ENCODE measurements at regions not wholly inside any gene's neighbourhood (a gene's known extent, or its start where the extent isn't known, plus 50 kb on each side); places are given as distances from the start of the nearest gene placed in this dataset.

DNA sequence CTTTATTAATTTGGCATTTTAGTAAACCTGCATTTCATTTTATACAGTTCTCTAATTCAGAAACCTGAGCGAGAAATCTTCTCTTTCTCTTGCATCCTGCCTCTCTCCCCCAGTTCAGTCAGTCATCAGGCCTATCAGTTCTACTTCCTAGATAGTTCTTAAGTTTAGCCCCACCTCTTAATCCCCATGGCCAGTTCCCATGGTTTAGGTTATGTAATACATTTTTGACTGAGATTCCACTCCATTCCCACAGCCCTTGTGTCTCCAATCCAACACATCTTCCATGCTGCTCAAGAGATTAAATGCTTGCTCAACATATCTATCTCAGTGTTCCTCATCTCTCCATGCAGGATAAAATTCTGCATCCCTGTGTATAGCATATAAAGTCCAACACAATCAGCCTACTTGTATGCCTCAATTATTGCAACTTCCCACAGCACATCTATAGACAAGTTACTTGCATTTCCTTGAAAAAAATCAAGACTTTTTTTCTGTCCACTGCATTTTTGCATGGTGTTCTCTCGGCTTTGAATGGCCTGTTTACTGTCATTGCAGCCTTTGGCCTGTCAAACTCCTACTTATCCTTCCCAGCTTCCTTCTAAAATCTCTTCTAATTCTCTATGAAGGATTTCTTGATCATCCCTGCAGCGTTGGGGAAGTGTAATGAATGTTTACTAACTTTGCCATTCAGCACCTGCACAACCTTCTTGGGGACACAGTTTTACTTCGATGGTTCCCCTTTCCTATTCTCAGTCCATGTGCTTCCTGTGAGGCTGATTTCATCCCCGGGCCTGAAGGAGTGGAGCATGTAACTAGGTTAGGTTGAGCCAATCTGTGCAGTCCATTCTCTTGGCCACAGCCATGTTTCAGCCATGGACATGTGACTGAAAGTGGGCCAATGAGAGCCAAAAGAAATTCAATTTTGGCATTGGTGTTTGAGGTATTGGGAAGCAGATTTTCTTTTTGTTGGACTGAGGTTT is 80.8 kb downstream of the DACT1 start:
- Histone ChIP-seq H3K4ac (replicated peaks; ENCODE audit: insufficient read length, low read depth, low read length) (peak overlapping the region; percentile 65), H3K36me3 (ENCODE audit: control insufficient read depth in 2 of 4, insufficient read depth in 4 of 4, low read length in 3 of 4) (no peaks in the 10 kb centered on the region), H2BK15ac (ENCODE audit: low read length) (no peak overlapping the region), H4K5ac (ENCODE audit: insufficient read length, low read depth, low read length) (no peak overlapping the region), H3K4me2 (ENCODE audit: insufficient read depth in 1 of 2, low read depth in 2 of 2, low read length in 2 of 2) (no peak overlapping the region), H3K18ac (ENCODE audit: extremely low read depth, low read length) (no peak overlapping the region), H2BK20ac (ENCODE audit: low read length) (no peak overlapping the region), H3K23me2 (ENCODE audit: low read depth, low read length) (no peaks in the 10 kb centered on the region), H3K14ac (ENCODE audit: insufficient read length) (no peak overlapping the region), H3K27me3 (replicated peaks in 1 of 4; ENCODE audit: control insufficient read depth in 3 of 4, extremely low read depth in 1 of 4, insufficient read depth in 3 of 4, low read length in 3 of 4) (no peaks in the 10 kb centered on the region), H3K79me1 (ENCODE audit: low read depth, low read length) (no peaks in the 10 kb centered on the region), H3K23ac (ENCODE audit: insufficient read length) (no peak overlapping the region), H3K9me3 (ENCODE audit: insufficient read depth in 2 of 2, low read depth in 1 of 2, low read length in 1 of 2) (no peaks in the 10 kb centered on the region), H2BK5ac (ENCODE audit: low read depth, low read length) (no peak overlapping the region), H3K56ac (replicated peaks; ENCODE audit: insufficient read length, low read depth, low read length) (no peak overlapping the region), H3K79me2 (ENCODE audit: control insufficient read depth in 1 of 2, insufficient read depth in 2 of 2, low read length in 2 of 2) (no peaks in the 10 kb centered on the region), H2AK5ac (ENCODE audit: low read depth, low read length) (no peak overlapping the region), H2AFZ (ENCODE audit: low read length) (no peak overlapping the region), H3K4me1 (replicated peaks in 1 of 4; ENCODE audit: control insufficient read depth in 3 of 4, insufficient read depth in 4 of 4, low read length in 3 of 4) (no peaks in the 10 kb centered on the region), H4K20me1 (replicated peaks in 1 of 2; ENCODE audit: control insufficient read depth in 1 of 2, insufficient read depth in 2 of 2, low read length in 2 of 2) (no peaks in the 10 kb centered on the region), H2BK12ac (ENCODE audit: low read depth, low read length) (no peak overlapping the region), H2BK120ac (replicated peaks; ENCODE audit: low read depth, low read length) (no peak overlapping the region), H4K8ac (ENCODE audit: extremely low read depth, insufficient read depth, low read length) (no peak overlapping the region), H3K4me3 (ENCODE audit: extremely low read depth in 1 of 4, insufficient read depth in 2 of 4, low read depth in 3 of 4, low read length in 4 of 4) (no peak overlapping the region), H4K91ac (replicated peaks; ENCODE audit: insufficient read length, low read length) (no peak overlapping the region), H3K9ac (replicated peaks in 1 of 4; ENCODE audit: extremely low read depth in 1 of 4, low read depth in 3 of 4, low read length in 3 of 4) (no peak overlapping the region), H3K27ac (ENCODE audit: low read depth, low read length) (no peak overlapping the region)
- CTCF ChIA-PET (ENCODE audit: partially characterized antibody), result no interaction called here
- DNase-seq (ENCODE audit: low read depth in 1 of 2, low spot score in 2 of 2) (no peak), FAIRE-seq (no peak)
- POLR2A ChIA-PET (ENCODE audit: partially characterized antibody), result no interaction called here
- 82% methylated on average over 5 of the region's 5 CpGs; no CpG with 5 or more reads in 1 of the 2 experiments for WGBS, 2 experiments (ENCODE audit: extremely low coverage in 1 of 2, insufficient coverage in 1 of 2, insufficient read length in 1 of 2, insufficient replicate concordance in 2 of 2, low coverage in 1 of 2, low lambda C conversion rate in 2 of 2, missing lambda C conversion rate in 1 of 2)
- TF ChIP-seq SP1 (IDR thresholded peaks at IDR 0.05; ENCODE audit: low read depth, low read length), result no peak
- no peak for TF ChIP-seq CHD1 (IDR thresholded peaks at IDR 0.05; ENCODE audit: low read depth, low read length)
- no peak for TF ChIP-seq MAFK (IDR thresholded peaks at IDR 0.05; ENCODE audit: low read depth, low read length)
- no peak for TF ChIP-seq TCF12 (IDR thresholded peaks at IDR 0.05; ENCODE audit: low read depth, low read length)
- no peak for TF ChIP-seq MAX (IDR thresholded peaks at IDR 0.05)
- no peak for TF ChIP-seq CTCF (IDR thresholded peaks at IDR 0.05; ENCODE audit: control extremely low read depth in 1 of 3, insufficient read depth in 1 of 3, low read depth in 1 of 3, low read length in 3 of 3)
- no peak for TF ChIP-seq RNF2 (IDR thresholded peaks at IDR 0.05; ENCODE audit: borderline replicate concordance, low read depth, low read length, missing control alignments, poor library complexity, severe bottlenecking)
- TF ChIP-seq CBX8 (IDR thresholded peaks at IDR 0.05; ENCODE audit: borderline replicate concordance, low read depth, low read length), result no peak
- TF ChIP-seq YY1 (IDR thresholded peaks at IDR 0.05; ENCODE audit: low read depth, low read length), result no peak
- TF ChIP-seq EZH2 (IDR thresholded peaks at IDR 0.05; ENCODE audit: low read depth, low read length, severe bottlenecking), result no peak
